Fibroblast of skin of abdomen (primary cell): ENCODE measurements at regions not wholly inside any gene's neighbourhood (a gene's known extent, or its start where the extent isn't known, plus 50 kb on each side); places are given as distances from the start of the nearest gene placed in this dataset.
A peak's percentile ranks its signal among the peaks of the same experiment; 100 is the strongest.

Experiments
- DNase-seq: peaks from one replicate; pipeline ENCODE4 v3.0.0-alpha.2; 2013

- no peak for DNase-seq
Measured at GRCh38 chr6:25013246-25013645, 77.5 kb upstream of the RIPOR2 start.

GRCh38 chr6:25014369-25014768, 78.6 kb upstream of the RIPOR2 start:
- DNase-seq = no peak

GRCh38 chr6:25014791-25015560, 79.2 kb upstream of the RIPOR2 start:
- peak; percentile 58 for DNase-seq

GRCh38 chr6:25016014-25016720, 80.4 kb upstream of the RIPOR2 start:
- peak; percentile 69 for DNase-seq

DNA sequence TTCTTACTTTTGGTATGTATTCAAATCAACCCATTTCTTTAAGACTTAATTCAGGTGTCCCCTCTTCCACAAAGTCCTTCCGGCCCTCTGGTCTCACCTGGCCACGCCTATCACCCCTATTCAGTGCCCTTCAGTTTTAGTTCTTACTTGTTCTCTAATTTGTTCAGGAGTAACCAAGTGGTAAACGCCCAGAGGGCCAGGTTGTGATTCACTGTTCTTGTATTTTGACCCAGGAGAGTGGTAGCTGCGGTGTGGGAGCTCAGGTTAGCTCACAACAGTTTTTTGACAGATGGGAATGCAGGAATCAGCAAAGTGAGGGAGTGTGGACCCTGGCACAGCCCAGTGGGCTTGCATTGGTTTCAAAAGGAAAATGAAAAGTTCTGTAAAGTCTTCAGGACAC, 81.7 kb upstream of the RIPOR2 start:
- no peak for DNase-seq

- peak; percentile 46 for DNase-seq
Measured at GRCh38 chr6:25017932-25018567, 82.3 kb upstream of the RIPOR2 start.

- no peak for DNase-seq
Measured at GRCh38 chr6:25018568-25018954, 82.8 kb upstream of the RIPOR2 start.

GRCh38 chr6:25022140-25022553, 86.4 kb upstream of the RIPOR2 start:
- DNase-seq = peak; percentile 50

DNA sequence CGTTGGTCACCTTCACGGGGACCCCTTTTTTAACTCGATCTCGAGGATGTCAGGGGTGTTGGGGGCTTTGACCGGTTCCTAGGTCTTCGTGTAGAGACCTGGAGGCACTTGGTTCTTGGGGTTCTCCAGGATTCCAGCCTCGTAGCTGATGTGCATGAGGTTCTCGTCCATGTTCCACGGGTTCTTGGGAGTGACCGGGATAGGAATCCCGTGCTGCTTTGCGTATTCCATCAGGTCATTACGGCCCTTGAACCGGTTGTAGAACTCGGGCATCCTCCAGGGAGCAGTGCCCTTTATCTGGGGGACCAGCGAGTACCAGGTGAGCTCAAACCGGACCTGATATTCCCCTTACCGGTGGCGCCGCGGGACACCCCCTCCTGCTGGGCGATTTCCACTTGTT, 88.0 kb upstream of the RIPOR2 start:
- DNase-seq = no peak

- DNase-seq = no peak
Measured at GRCh38 chr6:25024821-25025220, 89.1 kb upstream of the RIPOR2 start.

DNA sequence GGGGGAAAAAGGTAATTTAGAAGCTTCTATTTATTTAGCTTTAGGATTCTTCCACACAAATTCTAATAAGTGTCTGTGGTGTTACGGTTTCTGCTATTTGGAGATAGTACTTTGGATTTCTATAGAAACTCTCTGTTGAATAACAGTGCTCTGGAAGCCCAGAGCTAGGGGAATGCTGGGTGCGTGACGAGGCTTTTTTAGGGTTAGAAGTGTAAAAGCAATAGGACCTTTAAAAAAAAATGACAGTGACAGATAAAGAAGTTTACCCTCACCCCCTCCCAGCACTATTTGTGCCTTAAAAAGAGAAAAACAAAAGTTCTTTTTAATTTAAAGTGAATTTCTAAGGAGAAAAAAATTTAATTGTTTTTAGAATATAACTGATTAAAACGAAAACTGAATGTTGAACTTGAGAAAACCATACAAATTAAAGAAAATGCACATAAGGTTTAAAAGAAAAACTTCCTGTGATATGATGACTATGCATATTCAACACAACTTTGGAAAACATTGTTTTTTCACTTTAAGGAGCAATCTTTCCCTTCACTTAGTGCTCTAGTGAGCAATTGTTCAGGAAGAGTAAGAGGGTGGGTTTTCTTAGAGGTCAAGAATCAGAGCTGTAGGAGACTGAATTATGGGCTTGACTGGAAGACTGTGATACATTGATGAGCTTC, 89.6 kb upstream of the RIPOR2 start:
- no peak for DNase-seq

DNA sequence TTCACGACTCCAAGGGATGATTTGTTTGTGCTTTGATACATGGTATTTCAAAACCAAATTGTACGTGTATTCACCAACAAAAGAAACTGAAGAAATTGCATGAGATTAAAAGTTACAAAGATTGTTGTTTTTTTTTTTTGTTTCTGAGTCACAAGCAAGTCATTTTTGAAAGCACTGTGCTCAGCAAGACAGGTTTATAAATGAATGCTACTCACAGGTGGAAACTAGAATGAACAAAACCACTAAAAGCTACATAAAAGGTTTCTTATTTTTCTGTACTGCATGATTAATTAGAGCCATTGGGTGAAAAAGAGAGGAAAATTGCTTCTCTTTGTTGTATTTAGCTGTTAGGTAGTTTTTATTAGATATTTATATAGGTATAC, 90.2 kb upstream of the RIPOR2 start:
- DNase-seq = no peak

DNA sequence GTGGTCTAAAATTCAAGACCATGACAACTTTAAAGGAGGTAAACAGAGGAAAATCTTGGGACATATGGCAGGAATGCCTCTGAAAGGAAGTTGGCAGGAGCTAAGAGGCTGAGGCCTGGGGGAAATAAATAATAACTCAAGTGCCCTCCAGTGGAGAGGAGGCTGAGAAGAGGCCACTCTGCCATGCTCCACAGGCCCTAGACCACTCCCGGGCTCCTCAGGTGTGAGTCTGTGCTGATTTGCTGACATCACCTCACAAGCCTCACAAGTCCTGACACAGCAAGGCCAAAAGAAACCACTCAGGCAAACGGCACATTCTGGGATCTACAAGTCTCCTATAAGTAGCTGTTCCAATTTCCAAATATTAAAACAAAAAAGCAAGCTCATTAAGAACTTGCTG, 91.0 kb upstream of the RIPOR2 start:
- DNase-seq = no peak

GRCh38 chr6:25027221-25027916, 91.6 kb upstream of the RIPOR2 start:
- DNase-seq = no peak

DNA sequence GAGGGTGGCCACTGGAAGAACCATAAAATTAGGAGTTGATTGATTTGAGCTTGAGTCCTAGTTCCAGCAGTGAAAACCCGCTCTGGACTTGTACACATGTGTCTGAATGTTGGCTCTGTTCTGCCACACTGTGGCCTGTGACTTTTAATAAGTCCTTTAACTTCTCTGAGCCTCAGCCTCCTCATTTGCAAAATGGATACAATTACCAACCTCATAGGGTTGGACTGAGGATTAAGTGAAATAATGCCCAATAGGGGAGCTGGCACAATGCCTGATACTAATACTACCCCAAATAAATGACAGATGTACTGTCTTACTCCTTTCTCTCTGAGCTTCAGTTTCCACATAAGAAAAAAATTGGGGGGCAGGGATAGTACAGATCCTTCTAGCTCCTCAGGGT, 92.6 kb upstream of the RIPOR2 start:
- DNase-seq = no peak

DNA sequence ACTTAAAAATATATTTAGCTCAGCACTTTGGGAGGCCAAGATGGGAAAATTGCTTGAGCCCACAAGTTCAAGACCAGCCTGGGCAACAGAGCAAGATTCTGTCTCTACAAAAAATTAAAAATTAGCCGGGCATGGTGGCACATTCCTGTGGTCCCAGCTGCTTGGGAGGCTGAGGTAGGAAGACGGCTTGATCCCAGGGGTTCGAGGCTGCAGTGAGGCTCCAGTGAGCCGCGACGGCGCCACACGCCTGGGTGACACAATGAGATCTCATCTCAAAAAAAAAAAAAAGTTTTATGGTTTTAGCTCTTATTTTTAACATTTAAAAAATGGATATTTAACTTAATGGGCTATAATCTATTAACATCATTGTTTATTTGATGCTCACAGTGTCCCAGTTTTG, 97.2 kb upstream of the RIPOR2 start:
- DNase-seq = no peak

- no peak for DNase-seq
Measured at GRCh38 chr6:25034431-25034921, 98.7 kb upstream of the RIPOR2 start.

- no peak for DNase-seq
Measured at GRCh38 chr6:25035174-25035511, 99.4 kb upstream of the RIPOR2 start.

- DNase-seq = no peak
Measured at GRCh38 chr6:25035512-25036435, 100.0 kb upstream of the RIPOR2 start.

GRCh38 chr6:25036461-25036860, 100.7 kb upstream of the RIPOR2 start:
- no peak for DNase-seq

DNA sequence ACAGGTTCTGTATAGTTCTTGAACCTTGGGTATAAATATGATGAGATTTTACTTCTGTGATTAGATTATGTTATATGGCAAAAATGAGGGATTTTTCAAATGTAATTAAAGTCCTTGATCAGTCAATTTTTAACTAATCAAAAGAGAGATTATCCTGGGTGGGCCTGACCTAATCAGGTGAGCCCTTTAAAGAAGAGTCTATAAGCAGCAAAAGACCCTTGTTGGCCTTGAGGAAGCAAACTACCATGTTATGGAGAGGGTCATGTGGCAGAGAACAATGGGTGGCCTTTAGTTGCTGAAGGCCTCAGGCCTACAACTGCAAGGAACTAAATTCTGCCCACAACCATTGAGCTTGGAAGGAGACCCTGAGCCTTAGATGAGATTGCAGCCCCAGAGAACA, 102.5 kb upstream of the RIPOR2 start:
- no peak for DNase-seq
